Epidermal melanocyte (primary cell): ENCODE measurements at regions not wholly inside any gene's neighbourhood (a gene's known extent, or its start where the extent isn't known, plus 50 kb on each side); places are given as distances from the start of the nearest gene placed in this dataset.
"Not testable (repeated sequence)": the region's sequence is repeated elsewhere in the genome, so short reads cannot be mapped to it uniquely, and the experiment has no call there.

Experiments used
- DNase-seq: peaks from one replicate; pipeline ENCODE4 v3.0.0; 2011; ENCODE audit warnings: low spot score; ENCODE audit not compliant: insufficient read length

DNA sequence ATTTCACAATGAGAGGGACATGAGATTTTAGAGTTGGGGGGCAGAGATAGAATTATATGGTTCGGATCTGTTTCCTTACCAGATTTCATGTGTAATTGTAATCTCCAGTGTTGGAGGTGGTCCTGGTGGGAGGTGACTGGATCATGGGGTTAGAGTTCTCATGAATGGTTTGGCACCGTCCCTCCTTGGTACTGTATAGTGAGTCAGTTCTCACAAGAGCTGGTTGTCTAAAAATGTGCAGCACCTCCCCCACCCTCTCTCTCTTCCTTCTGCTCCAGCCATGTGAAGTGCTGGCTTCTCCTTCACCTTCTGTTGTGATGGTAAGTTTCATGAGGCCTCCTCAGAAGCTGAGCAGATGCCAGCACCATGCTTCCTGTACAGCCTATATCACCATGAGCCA is 138.1 kb downstream of the SCG2 start:
- DNase-seq, result no peak

DNA sequence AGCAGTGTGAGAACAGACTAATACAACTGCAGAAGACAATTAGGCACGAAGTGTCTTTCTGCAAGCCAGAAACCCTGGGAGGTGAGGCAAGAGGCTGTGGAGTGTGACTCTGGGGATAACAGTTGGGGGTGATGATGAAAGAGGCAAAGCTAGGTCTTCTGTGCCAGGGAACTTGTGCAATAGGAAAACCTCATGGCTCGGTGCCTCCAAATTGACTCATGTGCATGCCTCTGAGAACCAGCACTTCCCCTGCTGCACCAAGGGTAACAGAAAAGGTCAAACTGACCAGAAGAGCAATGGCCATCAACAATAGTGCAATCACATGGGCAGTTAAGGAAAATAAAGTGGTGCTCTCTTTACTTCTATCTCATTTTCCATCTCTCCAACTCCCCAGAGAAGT is 136.4 kb downstream of the SCG2 start:
- DNase-seq, result peak; percentile 74

GRCh38 chr2:223467196-223467595 is 135.0 kb downstream of the SCG2 start:
- no peak for DNase-seq

DNA sequence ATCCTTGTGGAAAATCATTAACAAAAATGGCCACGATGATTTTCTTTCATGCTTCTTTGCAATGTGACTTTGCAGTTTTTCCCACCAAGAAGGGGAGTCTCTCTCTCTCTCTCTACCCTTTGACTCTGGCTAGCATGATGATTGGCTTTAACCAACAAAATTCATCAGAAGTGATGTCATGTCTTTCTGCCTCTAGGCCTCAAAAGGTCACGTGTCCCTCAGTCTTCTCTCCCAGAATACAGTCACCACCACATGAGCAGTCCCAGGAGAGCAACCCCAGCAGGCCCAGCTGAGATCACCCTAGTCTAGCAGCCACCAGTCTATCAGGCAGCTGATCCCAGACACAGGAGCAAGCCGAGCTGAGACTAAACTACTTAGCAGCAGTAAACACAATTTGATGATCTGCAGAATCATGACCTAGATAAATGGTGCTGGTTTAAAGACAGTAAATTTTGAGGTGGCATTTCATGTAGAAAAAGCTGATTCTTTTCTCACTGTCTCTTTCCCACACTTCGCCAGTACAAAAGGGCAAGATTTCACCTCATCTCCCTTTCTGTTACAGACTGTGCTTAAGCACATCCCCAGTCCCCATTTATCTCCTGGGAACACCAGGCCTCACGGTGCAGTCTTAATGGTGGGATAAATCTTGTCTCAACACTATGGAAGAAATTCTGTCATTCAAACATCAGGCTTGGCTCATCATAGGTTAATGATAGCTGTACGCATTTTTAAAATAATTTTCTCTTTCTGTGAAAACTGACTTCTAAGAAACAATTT is 132.7 kb downstream of the SCG2 start:
- no peak for DNase-seq

- DNase-seq, result no peak
Observed at GRCh38 chr2:223470602-223471001, 131.6 kb downstream of the SCG2 start.

DNA sequence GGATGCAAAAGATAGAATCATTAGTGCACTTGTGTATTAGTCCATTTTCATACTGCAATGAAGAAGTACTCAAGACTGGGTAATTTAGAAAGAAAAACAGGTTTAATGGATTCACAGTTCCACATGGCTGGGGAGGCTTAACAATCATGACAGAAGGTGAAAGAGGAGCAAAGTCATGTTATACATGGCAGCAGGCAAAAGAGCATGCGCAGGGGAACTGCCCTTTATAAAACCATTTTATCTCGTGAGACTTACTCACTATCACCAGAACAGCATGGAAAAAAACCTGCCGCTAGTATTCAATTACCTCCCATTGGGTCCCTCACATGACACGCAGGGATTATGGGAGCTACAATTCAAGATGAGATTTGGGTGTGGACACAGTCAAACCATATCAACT is 129.4 kb downstream of the SCG2 start:
- DNase-seq, result no peak

- no peak for DNase-seq
Observed at GRCh38 chr2:223474893-223475292, 127.3 kb downstream of the SCG2 start.

GRCh38 chr2:223475901-223476300 is 126.3 kb downstream of the SCG2 start:
- DNase-seq, result no peak

DNA sequence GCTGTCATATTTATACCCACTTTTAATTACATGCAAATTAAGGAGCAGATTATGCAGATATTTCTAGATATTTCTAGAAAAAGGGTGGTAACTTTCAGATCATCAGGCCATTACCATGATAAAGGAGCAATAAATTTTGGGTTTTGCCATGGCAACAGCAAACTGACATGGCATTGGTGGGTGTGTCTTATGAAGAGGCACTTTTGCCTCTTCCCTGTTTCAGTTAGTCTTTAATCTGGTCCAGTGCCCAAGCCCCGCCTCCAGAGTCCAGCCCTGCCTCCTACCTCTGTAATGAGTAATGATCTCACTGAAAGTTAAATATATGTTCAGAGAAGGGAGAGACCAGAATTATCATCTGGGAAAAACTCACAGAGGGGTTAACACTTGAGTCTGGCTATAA is 124.8 kb downstream of the SCG2 start:
- DNase-seq, result no peak

- no peak for DNase-seq
Observed at GRCh38 chr2:223481486-223481885, 120.7 kb downstream of the SCG2 start.

- no peak for DNase-seq
Observed at GRCh38 chr2:223486751-223487150, 115.4 kb downstream of the SCG2 start.

DNA sequence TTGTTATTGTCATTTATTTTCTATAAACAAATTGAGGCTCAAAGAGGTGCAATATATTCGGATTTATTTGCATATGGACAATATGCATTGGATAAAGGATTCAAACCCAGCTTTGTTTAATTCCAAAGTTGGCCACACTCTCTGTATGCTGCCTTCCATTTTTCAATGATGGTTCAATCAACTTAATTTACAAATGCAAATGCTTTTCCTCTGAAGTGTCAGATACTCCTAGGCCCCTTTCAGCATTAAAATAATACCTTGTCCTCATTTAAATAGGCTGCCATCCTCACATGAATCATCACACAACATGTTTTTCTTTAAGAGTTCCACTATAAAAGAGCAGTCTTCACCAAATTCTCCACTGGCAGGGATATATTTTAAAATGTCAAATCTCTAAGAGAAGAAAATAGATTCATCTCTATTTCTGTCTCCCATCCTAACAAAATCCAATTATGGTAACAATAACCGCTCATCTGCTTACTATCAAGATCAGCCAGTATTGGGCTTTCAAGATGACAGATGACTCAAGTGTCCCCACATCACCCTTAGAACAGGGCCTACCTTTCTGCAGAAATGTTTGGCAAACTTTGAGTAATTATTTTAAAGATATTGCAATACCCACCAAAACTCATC is 114.8 kb downstream of the SCG2 start:
- no peak for DNase-seq

DNA sequence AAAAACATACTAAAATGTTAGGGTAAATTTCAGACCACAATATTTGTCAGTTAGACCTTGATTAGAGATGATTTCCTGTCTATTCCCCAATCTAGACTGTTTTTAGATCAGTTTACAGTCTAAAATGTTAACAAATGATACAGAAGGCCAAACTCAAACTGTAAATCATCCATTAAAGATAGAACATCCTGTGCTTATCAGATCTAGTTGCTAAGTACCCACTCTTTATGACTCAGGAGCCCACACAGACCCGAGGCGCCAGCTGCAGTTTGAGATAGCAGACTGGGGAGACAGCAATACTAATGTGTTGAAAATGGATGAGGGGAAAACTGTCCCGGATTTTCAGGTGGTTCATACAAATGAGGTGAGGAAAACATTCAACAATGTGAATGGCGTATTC is 113.3 kb downstream of the SCG2 start:
- DNase-seq, result no peak

DNA sequence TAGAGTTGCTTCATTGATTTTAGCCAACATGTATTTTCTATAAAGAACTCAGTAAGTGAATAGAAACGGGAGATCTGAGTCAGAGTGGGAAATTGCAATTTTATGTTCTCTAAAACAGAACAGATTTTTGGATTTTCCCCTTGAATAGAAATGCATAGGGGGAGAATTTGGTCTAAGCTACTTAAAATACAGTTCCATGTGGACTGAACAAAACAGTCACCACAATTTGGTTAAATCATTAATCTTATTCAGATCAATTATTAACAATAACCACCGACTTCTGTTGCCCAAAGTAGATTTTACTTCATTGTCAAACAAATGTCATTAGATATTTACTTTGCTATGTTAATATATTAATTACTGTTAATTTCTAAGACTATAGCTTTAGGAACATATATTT is 107.7 kb downstream of the SCG2 start:
- no peak for DNase-seq

GRCh38 chr2:223494942-223495341 is 107.2 kb downstream of the SCG2 start:
- DNase-seq, result no peak

DNA sequence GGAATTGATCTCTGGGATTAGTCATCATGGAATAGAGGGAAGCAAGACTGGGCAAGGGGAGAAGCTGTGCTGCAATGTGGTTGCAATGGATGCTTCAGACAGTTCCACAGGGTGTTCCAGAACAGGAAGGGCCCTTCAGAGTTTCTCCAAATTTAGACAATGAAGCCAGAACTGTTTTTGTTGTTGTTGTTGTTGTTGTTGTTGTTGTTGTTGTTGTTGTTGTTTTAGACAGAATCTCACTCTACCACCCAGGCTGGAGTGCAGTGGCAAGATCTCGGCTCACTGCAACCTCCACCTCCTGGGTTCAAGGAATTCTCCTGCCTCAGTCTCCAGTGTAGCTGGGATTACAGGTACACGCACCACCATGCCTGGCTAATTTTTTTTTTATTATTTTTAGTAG is 105.3 kb downstream of the SCG2 start:
- not testable (repeated sequence) for DNase-seq

GRCh38 chr2:223500709-223501108 is 101.5 kb downstream of the SCG2 start:
- no peak for DNase-seq

- no peak for DNase-seq
Observed at GRCh38 chr2:223501641-223502040, 100.5 kb downstream of the SCG2 start.

- no peak for DNase-seq
Observed at GRCh38 chr2:223503746-223504145, 98.4 kb downstream of the SCG2 start.

- no peak for DNase-seq
Observed at GRCh38 chr2:223508372-223508771, 93.8 kb downstream of the SCG2 start.

GRCh38 chr2:223510713-223511112 is 91.4 kb downstream of the SCG2 start:
- no peak for DNase-seq

- no peak for DNase-seq
Observed at GRCh38 chr2:223511168-223511567, 91.0 kb downstream of the SCG2 start.

GRCh38 chr2:223513771-223514455 is 88.2 kb downstream of the SCG2 start:
- DNase-seq, result no peak
